ENCODE measurements at regions not wholly inside any gene's neighbourhood (a gene's known extent, or its start where the extent isn't known, plus 50 kb on each side); places are given as distances from the start of the nearest gene placed in this dataset.

- H3K4me3 ChIP-seq: no peak overlapping the region
- ChIA-PET POLR2A (no interaction called here), CTCF (ENCODE audit: low intra/inter-chr PET ratio) (no interaction called here)
- no peak overlapping the region for H2AFZ ChIP-seq (ENCODE audit: low read depth, low read length)
- 10% methylated on average over 1 of the region's 1 CpG for WGBS (ENCODE audit: insufficient coverage, low coverage, missing lambda C conversion rate)
- H3K79me2 ChIP-seq (ENCODE audit: control insufficient read depth, insufficient read depth, low read length): no peaks in the 10 kb centered on the region
- in situ Hi-C loops (cut with MboI): no loop called here
- intact Hi-C loops (cut with micrococcal nuclease): no loop called here
- H3K9ac ChIP-seq (ENCODE audit: insufficient read depth in 1 of 2, low read depth in 2 of 2, low read length in 2 of 2): no peak overlapping the region
- ATAC-seq (no peak), DNase-seq (ENCODE audit: extremely low read depth in 1 of 4, low spot score in 3 of 4) (no peak), FAIRE-seq (no peak)
- H3K4me2 ChIP-seq (ENCODE audit: insufficient read depth, low read length): no peak overlapping the region
- H3K36me3 ChIP-seq (ENCODE audit: control insufficient read depth, insufficient read depth, low read length): no peaks in the 10 kb centered on the region
- no peak overlapping the region for H3K27ac ChIP-seq (ENCODE audit: extremely low read depth, low read depth, low read length)
- no peaks in the 10 kb centered on the region for H3K27me3 ChIP-seq (ENCODE audit: control insufficient read depth in 2 of 2, insufficient read depth in 2 of 2, low read length in 2 of 2)
- TF ChIP-seq SAFB2 (IDR thresholded peaks at IDR 0.05; ENCODE audit: borderline replicate concordance, low read depth, low read length, severe bottlenecking): no peak
- TF ChIP-seq ZNF140 (CRISPR knock-in tag; IDR thresholded peaks at IDR 0.05): no peak
- TF ChIP-seq NR2C1 (IDR thresholded peaks at IDR 0.05): no peak
- no peak for TF ChIP-seq NR2C1 (tag; IDR thresholded peaks at IDR 0.05)
- TF ChIP-seq ETV1 (tag; conservative IDR thresholded peaks at IDR 0.05; ENCODE audit: low read depth): no peak
- TF ChIP-seq MAFG (tag; conservative IDR thresholded peaks at IDR 0.05): no peak
- no peak for TF ChIP-seq CXXC5 (CRISPR knock-in tag; IDR thresholded peaks at IDR 0.05)
- H3K4me1 ChIP-seq (replicated peaks in 1 of 2; ENCODE audit: control insufficient read depth in 2 of 2, insufficient read depth in 2 of 2, low read length in 2 of 2): no peaks in the 10 kb centered on the region; a peak in 1 of 5 replicates
- no TSS peak for BruUV-seq (replicated peaks)
- H3K9me1 ChIP-seq (ENCODE audit: control insufficient read depth, insufficient read depth, low read length): no peaks in the 10 kb centered on the region
- no peaks in the 10 kb centered on the region for H3K9me3 ChIP-seq (replicated peaks; ENCODE audit: control insufficient read depth, insufficient read depth, low read depth, low read length)
- H4K20me1 ChIP-seq (replicated peaks; ENCODE audit: control insufficient read depth, insufficient read depth, low read length): no peaks in the 10 kb centered on the region
Observed at GRCh38 chr6:104414723-104415122, 445.0 kb downstream of the HACE1 start.

GRCh38 chr6:104413767-104414166 is 446.0 kb downstream of the HACE1 start:
- ATAC-seq: peak; percentile 82
- Histone ChIP-seq H3K4me1 (replicated peaks in 1 of 2; ENCODE audit: control insufficient read depth in 2 of 2, insufficient read depth in 2 of 2, low read length in 2 of 2) (no peaks in the 10 kb centered on the region; a peak in 1 of 5 replicates), H3K9me3 (replicated peaks; ENCODE audit: control insufficient read depth, insufficient read depth, low read depth, low read length) (no peaks in the 10 kb centered on the region), H4K20me1 (replicated peaks; ENCODE audit: control insufficient read depth, insufficient read depth, low read length) (no peaks in the 10 kb centered on the region), H3K79me2 (ENCODE audit: control insufficient read depth, insufficient read depth, low read length) (no peaks in the 10 kb centered on the region), H3K9me1 (ENCODE audit: control insufficient read depth, insufficient read depth, low read length) (no peaks in the 10 kb centered on the region), H3K27ac (ENCODE audit: extremely low read depth, low read depth, low read length) (no peak overlapping the region), H3K4me2 (ENCODE audit: insufficient read depth, low read length) (peak overlapping the region; percentile 39), H3K27me3 (ENCODE audit: control insufficient read depth in 2 of 2, insufficient read depth in 2 of 2, low read length in 2 of 2) (no peaks in the 10 kb centered on the region), H3K9ac (ENCODE audit: insufficient read depth in 1 of 2, low read depth in 2 of 2, low read length in 2 of 2) (no peak overlapping the region), H3K4me3 (no peak overlapping the region), H3K36me3 (ENCODE audit: control insufficient read depth, insufficient read depth, low read length) (no peaks in the 10 kb centered on the region), H2AFZ (ENCODE audit: low read depth, low read length) (no peak overlapping the region)
- ChIA-PET CTCF (ENCODE audit: low intra/inter-chr PET ratio) (no interaction called here), POLR2A (interaction anchor here (0.6 kb wide), 1 partner anchor 13 kb away, joined by 3 read pairs; no protein-coding TSS in a partner anchor)
- intact Hi-C loops (cut with micrococcal nuclease): no loop called here
- in situ Hi-C loops (cut with MboI): no loop called here
- peak; percentile 9 to 51 (median 20) for DNase-seq (ENCODE audit: extremely low read depth in 1 of 4, low spot score in 3 of 4)
- WGBS (ENCODE audit: insufficient coverage, low coverage, missing lambda C conversion rate): 0% methylated on average over 3 of the region's 3 CpGs
- no TSS peak for BruUV-seq (replicated peaks)
- peak; percentile 40 for FAIRE-seq
- no peak for TF ChIP-seq HNRNPL (IDR thresholded peaks at IDR 0.05; ENCODE audit: low read depth, low read length)
- TF ChIP-seq BHLHE40 (IDR thresholded peaks at IDR 0.05; ENCODE audit: low read length): no peak
- TF ChIP-seq CHD4 (IDR thresholded peaks at IDR 0.05; ENCODE audit: insufficient read depth, insufficient replicate concordance, low read depth, low read length, poor library complexity, severe bottlenecking): no peak
- peak; percentile 17; the same call in 1 of the 2 replicates for TF ChIP-seq EP300 (IDR thresholded peaks at IDR 0.05; ENCODE audit: low read length)
- 0 out of 2 replicates have a peak, but pooled peaks have one; percentile 33 for TF ChIP-seq POLR2AphosphoS5 (IDR thresholded peaks at IDR 0.05; ENCODE audit: control insufficient read depth, insufficient read depth, low read depth, low read length)
- TF ChIP-seq BMI1 (IDR thresholded peaks at IDR 0.05; ENCODE audit: low read length): no peak
- no peak for TF ChIP-seq KDM2B (CRISPR knock-in tag; IDR thresholded peaks at IDR 0.05)
- no peak for TF ChIP-seq YBX1 (IDR thresholded peaks at IDR 0.05)
- no peak for TF ChIP-seq E2F5 (CRISPR knock-in tag; IDR thresholded peaks at IDR 0.05)
- TF ChIP-seq ZNF324 (CRISPR knock-in tag; IDR thresholded peaks at IDR 0.05): no peak
- TF ChIP-seq JUND (IDR thresholded peaks at IDR 0.05; ENCODE audit: borderline replicate concordance, low read depth, low read length): no peak
- TF ChIP-seq JUND (tag; IDR thresholded peaks at IDR 0.05; ENCODE audit: borderline replicate concordance, low read depth, low read length): no peak
- TF ChIP-seq ZNF444 (CRISPR knock-in tag; IDR thresholded peaks at IDR 0.05): no peak
